ENCODE measurements at regions not wholly inside any gene's neighbourhood (a gene's known extent, or its start where the extent isn't known, plus 50 kb on each side); places are given as distances from the start of the nearest gene placed in this dataset.

GRCh38 chr4:178937130-178937529 is 1494.9 kb upstream of the AGA start:
- H3K4me3 ChIP-seq: no peak overlapping the region
- in situ Hi-C loops (cut with MboI): no loop called here
- H3K4me1 ChIP-seq (ENCODE audit: control insufficient read depth, insufficient read depth, low read length): no peaks in the 10 kb centered on the region
- H3K79me2 ChIP-seq (ENCODE audit: control insufficient read depth, insufficient read depth, low read length): no peaks in the 10 kb centered on the region
- SMC1A ChIA-PET (ENCODE audit: uncharacterized antibody, unreplicated experiment): interaction anchor here (1.1 kb wide), 1 partner anchor 12 kb away, joined by 3 read pairs; no protein-coding TSS in a partner anchor
- no peak overlapping the region for H3K9ac ChIP-seq (ENCODE audit: control insufficient read depth, insufficient read depth, low read length)
- H3K27me3 ChIP-seq (replicated peaks in 1 of 2; ENCODE audit: control insufficient read depth in 2 of 2, insufficient read depth in 2 of 2, low read length in 1 of 2): no peaks in the 10 kb centered on the region
- TF ChIP-seq CHD2 (IDR thresholded peaks at IDR 0.05; ENCODE audit: borderline replicate concordance, low read depth, low read length) (no peak), PAX5 (IDR thresholded peaks at IDR 0.05; ENCODE audit: borderline replicate concordance, low read depth, low read length) (no peak), MEF2B (IDR thresholded peaks at IDR 0.05; ENCODE audit: partially characterized antibody, poor library complexity, severe bottlenecking) (no peak), RBBP5 (conservative IDR thresholded peaks at IDR 0.05) (no peak), CREB1 (IDR thresholded peaks at IDR 0.05; ENCODE audit: low read depth) (no peak), BCL11A (IDR thresholded peaks at IDR 0.05; ENCODE audit: low read depth, low read length) (no peak), ASH2L (IDR thresholded peaks at IDR 0.05; ENCODE audit: borderline replicate concordance, low read depth) (no peak), PAX8 (IDR thresholded peaks at IDR 0.05) (no peak), POLR2AphosphoS5 (IDR thresholded peaks at IDR 0.05; ENCODE audit: low read length) (no peak), CBX3 (IDR thresholded peaks at IDR 0.05; ENCODE audit: borderline replicate concordance, low read depth) (no peak), CBX5 (IDR thresholded peaks at IDR 0.05; ENCODE audit: low read depth) (no peak), SMAD1 (IDR thresholded peaks at IDR 0.05; ENCODE audit: low read depth, partially characterized antibody) (no peak), SREBF1 (IDR thresholded peaks at IDR 0.05; ENCODE audit: low read length) (no peak), RAD21 (IDR thresholded peaks at IDR 0.05; ENCODE audit: insufficient read depth, low read depth, low read length) (no peak), ZBED1 (IDR thresholded peaks at IDR 0.05; ENCODE audit: borderline replicate concordance) (no peak), HDAC6 (IDR thresholded peaks at IDR 0.05; ENCODE audit: unreplicated experiment) (no peak), SP1 (IDR thresholded peaks at IDR 0.05; ENCODE audit: low read depth, low read length) (no peak), CHD4 (IDR thresholded peaks at IDR 0.05) (no peak)
- TF ChIP-seq, protein P1, sequence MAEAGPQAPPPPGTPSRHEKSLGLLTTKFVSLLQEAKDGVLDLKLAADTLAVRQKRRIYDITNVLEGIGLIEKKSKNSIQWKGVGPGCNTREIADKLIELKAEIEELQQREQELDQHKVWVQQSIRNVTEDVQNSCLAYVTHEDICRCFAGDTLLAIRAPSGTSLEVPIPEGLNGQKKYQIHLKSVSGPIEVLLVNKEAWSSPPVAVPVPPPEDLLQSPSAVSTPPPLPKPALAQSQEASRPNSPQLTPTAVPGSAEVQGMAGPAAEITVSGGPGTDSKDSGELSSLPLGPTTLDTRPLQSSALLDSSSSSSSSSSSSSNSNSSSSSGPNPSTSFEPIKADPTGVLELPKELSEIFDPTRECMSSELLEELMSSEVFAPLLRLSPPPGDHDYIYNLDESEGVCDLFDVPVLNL (IDR thresholded peaks at IDR 0.05; ENCODE audit: low read depth, low read length): no peak
- TF ChIP-seq, protein P2, sequence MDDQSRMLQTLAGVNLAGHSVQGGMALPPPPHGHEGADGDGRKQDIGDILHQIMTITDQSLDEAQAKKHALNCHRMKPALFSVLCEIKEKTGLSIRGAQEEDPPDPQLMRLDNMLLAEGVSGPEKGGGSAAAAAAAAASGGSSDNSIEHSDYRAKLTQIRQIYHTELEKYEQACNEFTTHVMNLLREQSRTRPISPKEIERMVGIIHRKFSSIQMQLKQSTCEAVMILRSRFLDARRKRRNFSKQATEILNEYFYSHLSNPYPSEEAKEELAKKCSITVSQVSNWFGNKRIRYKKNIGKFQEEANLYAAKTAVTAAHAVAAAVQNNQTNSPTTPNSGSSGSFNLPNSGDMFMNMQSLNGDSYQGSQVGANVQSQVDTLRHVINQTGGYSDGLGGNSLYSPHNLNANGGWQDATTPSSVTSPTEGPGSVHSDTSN (IDR thresholded peaks at IDR 0.05; ENCODE audit: insufficient replicate concordance, low read depth, low read length): no peak
- H3K27ac ChIP-seq (ENCODE audit: control insufficient read depth, insufficient read depth): no peak overlapping the region
- CTCF ChIA-PET: interaction anchor here (0.6 to 2.1 kb wide), 2 partner anchors 25 to 47 kb away, joined by 3 to 5 read pairs; no protein-coding TSS in a partner anchor
- WGBS (ENCODE audit: insufficient coverage, insufficient replicate concordance, low lambda C conversion rate, missing lambda C conversion rate): 0% methylated on average over 1 of the region's 1 CpG
- no peak for DNase-seq (ENCODE audit: low read depth, low spot score)
- intact Hi-C loops (cut with micrococcal nuclease; ENCODE audit: unreplicated experiment): no loop called here
- RAD21 ChIA-PET (ENCODE audit: unreplicated experiment): no interaction called here
- H3K9me3 ChIP-seq (replicated peaks; ENCODE audit: control insufficient read depth, insufficient read depth, low read length): no peaks in the 10 kb centered on the region
- H4K20me1 ChIP-seq (ENCODE audit: control insufficient read depth, insufficient read depth): no peaks in the 10 kb centered on the region
- no peak overlapping the region for H2AFZ ChIP-seq (ENCODE audit: control insufficient read depth, low read depth, low read length)
- no peak overlapping the region for H3K4me2 ChIP-seq (ENCODE audit: control insufficient read depth, insufficient read depth)
- FAIRE-seq: no peak
- peak; percentile 73 for ATAC-seq
- BruUV-seq (replicated peaks): no TSS peak
- POLR2A ChIA-PET: no interaction called here
- H3K36me3 ChIP-seq (ENCODE audit: control insufficient read depth in 2 of 2, insufficient read depth in 2 of 2, low read length in 1 of 2): no peaks in the 10 kb centered on the region

All from GM12878 (cell line).